ENCODE measurements at regions not wholly inside any gene's neighbourhood (a gene's known extent, or its start where the extent isn't known, plus 50 kb on each side); places are given as distances from the start of the nearest gene placed in this dataset.

GRCh38 chr6:6783721-6784120 is 195.2 kb downstream of the LY86 start:
- no peak for DNase-seq (ENCODE audit: low read depth)

GRCh38 chr6:6784514-6785162 is 196.1 kb downstream of the LY86 start:
- no peak for DNase-seq (ENCODE audit: low read depth)

GRCh38 chr6:6785163-6785521 is 196.6 kb downstream of the LY86 start:
- DNase-seq (ENCODE audit: low read depth), result no peak

GRCh38 chr6:6788394-6789032 is 200.0 kb downstream of the LY86 start:
- DNase-seq (ENCODE audit: low read depth), result no peak

- DNase-seq (ENCODE audit: low read depth), result no peak
Observed at GRCh38 chr6:6790393-6790792, 201.9 kb downstream of the LY86 start.

GRCh38 chr6:6790891-6791290 is 202.4 kb downstream of the LY86 start:
- DNase-seq (ENCODE audit: low read depth), result no peak

GRCh38 chr6:6793388-6794250 is 205.1 kb downstream of the LY86 start:
- no peak for DNase-seq (ENCODE audit: low read depth)

- DNase-seq (ENCODE audit: low read depth), result no peak
Observed at GRCh38 chr6:6795393-6795792, 206.9 kb downstream of the LY86 start.

GRCh38 chr6:6796818-6797217 is 208.3 kb downstream of the LY86 start:
- DNase-seq (ENCODE audit: low read depth), result no peak

- DNase-seq (ENCODE audit: low read depth), result no peak
Observed at GRCh38 chr6:6798448-6798860, 209.9 kb downstream of the LY86 start.

GRCh38 chr6:6801005-6801335 is 212.4 kb downstream of the LY86 start:
- DNase-seq (ENCODE audit: low read depth), result no peak

GRCh38 chr6:6801635-6802218 is 213.2 kb downstream of the LY86 start:
- DNase-seq (ENCODE audit: low read depth), result no peak

GRCh38 chr6:6803180-6803977 is 214.9 kb downstream of the LY86 start:
- no peak for DNase-seq (ENCODE audit: low read depth)

- no peak for DNase-seq (ENCODE audit: low read depth)
Observed at GRCh38 chr6:6804843-6805615, 216.5 kb downstream of the LY86 start.

- no peak for DNase-seq (ENCODE audit: low read depth)
Observed at GRCh38 chr6:6806844-6807518, 218.5 kb downstream of the LY86 start.

- DNase-seq (ENCODE audit: low read depth), result no peak
Observed at GRCh38 chr6:6808343-6808742, 219.8 kb downstream of the LY86 start.

GRCh38 chr6:6808915-6809314 is 220.4 kb downstream of the LY86 start:
- DNase-seq (ENCODE audit: low read depth), result no peak

GRCh38 chr6:6810727-6811126 is 222.2 kb downstream of the LY86 start:
- DNase-seq (ENCODE audit: low read depth), result no peak

- DNase-seq (ENCODE audit: low read depth), result no peak
Observed at GRCh38 chr6:6811128-6812009, 222.8 kb downstream of the LY86 start.

GRCh38 chr6:6812427-6812826 is 223.9 kb downstream of the LY86 start:
- no peak for DNase-seq (ENCODE audit: low read depth)
